Heart left ventricle (tissue), 16 donors: ENCODE measurements at regions not wholly inside any gene's neighbourhood (a gene's known extent, or its start where the extent isn't known, plus 50 kb on each side); places are given as distances from the start of the nearest gene placed in this dataset.

Experiments
- ATAC-seq, 4 donors: fragments of 200-7000 bp; cut with Tn5 transposase; one replicate each; pipeline ENCODE4 v1.9.1; 2020 to 2022; ENCODE audit warnings: moderate library complexity in 4 of 4, mild to moderate bottlenecking in 3 of 4, moderate number of reproducible peaks in 1 of 4
- DNase-seq, 5 donors: peaks; one replicate each; pipeline ENCODE4 v3.0.0-alpha.2; 2020
- H3K27ac ChIP-seq, 12 donors: fragments of 200-600 bp; sonication (generic) in 4 of 12; one replicate each; pipeline versions ENCODE4 v1.5.0 to v1.8.0; 2016 to 2022; ENCODE audit warnings: mild to moderate bottlenecking in 2 of 12
- H3K27me3 ChIP-seq, 9 donors: fragments of 200-600 bp; sonication (generic) in 2 of 9; one replicate each; pipeline versions ENCODE4 v1.5.1 to v1.8.0; 2016 to 2022; ENCODE audit warnings: mild to moderate bottlenecking in 3 of 9
- H3K36me3 ChIP-seq, 9 donors: fragments of 200-600 bp; sonication (generic) in 2 of 9; one replicate each; pipeline versions ENCODE4 v1.5.0 to v1.8.0; 2018 to 2022; ENCODE audit warnings: mild to moderate bottlenecking in 2 of 9
- H3K4me1 ChIP-seq, 12 donors: fragments of 200-600 bp; sonication (generic) in 4 of 12; one replicate each; pipeline versions ENCODE4 v1.5.0 to v1.8.0; 2016 to 2022; ENCODE audit warnings: mild to moderate bottlenecking in 3 of 12
- H3K4me3 ChIP-seq, 12 donors: fragments of 200-600 bp; sonication (generic) in 4 of 12; one replicate each; pipeline versions ENCODE4 v1.5.0 to v1.8.0; 2017 to 2022; ENCODE audit warnings: mild to moderate bottlenecking in 9 of 12, moderate library complexity in 4 of 12
- H3K9me3 ChIP-seq, 12 donors: fragments of 200-600 bp; sonication (generic) in 4 of 12; one replicate each; pipeline versions ENCODE4 v1.5.0 to v1.8.0; 2016 to 2022; ENCODE audit warnings: mild to moderate bottlenecking in 1 of 12
- CTCF ChIP-seq, 12 donors: fragments of 200-600 bp; sonication (generic) in 4 of 12; IDR thresholded peaks; one replicate each; pipeline versions ENCODE4 v1.5.0 to v1.8.0; 2018 to 2022; ENCODE audit warnings: antibody characterized with exemption in 12 of 12, mild to moderate bottlenecking in 5 of 12
- POLR2A ChIP-seq, 2 donors: fragments of 450-650 bp; IDR thresholded peaks; one replicate each; pipeline ENCODE4 v1.6.1; 2017; ENCODE audit warnings: antibody characterized with exemption in 2 of 2, mild to moderate bottlenecking in 2 of 2, moderate library complexity in 2 of 2
- WGBS, 4 donors: extraction: QIAGEN DNeasy Blood & Tissue Kit in 2 of 4; methylation state at CpG; one replicate each; pipeline versions ENCODE4 v1.1.5 to v1.1.7; 2013 to 2018; 5-methylcytosine and 5-hydroxymethylcytosine counted together
- intact Hi-C, 10 donors: fragments of 100-400 bp; cut with DNase I; formaldehyde crosslinking; loops; one replicate each; pipeline versions ENCODE4 v1.11.1 to v1.14.2; 2022
- donor health status: ischemic (EF 13 %, LVEDD 7.1; RV severe dilation, severe dysfunction).
- donor health status: healthy with polysubstance abuse.
- donor health status: DM: no; HTN: yes; CAD: no.
- donor health status: DM: no; HTN: no; CAD: no.
- donor health status: ischemic (EF 25% LVEDD 6.9; RV normal size, moderate dysfunction).
- donor health status: ischemic (EF 25% LVEDD 5.7; RV mildly dilated, moderate dysfunction).
- donor health status: healthy.
- donor health status: DM: yes; HTN: yes; CAD: no.
- donor health status: ischemic (EF 35%, LVEDD 5.7; RV mildly dilated, moderate dysfunction).
- donor health status: nonischemic (EF 11% LVEDD 7.7; RV severe dilation, severe dysfunction).
- donor health status: DM: yes; HTN: yes; CAD: no.
- donor health status: PGD.
- donor health status: ischemic (EF 29% LVEDD 5.4; RV normal size, mild dysfunction).
- donor health status: nonischemic (EF 23%, LVEDD 6.1; RV moderate dilation, normal function).

DNA sequence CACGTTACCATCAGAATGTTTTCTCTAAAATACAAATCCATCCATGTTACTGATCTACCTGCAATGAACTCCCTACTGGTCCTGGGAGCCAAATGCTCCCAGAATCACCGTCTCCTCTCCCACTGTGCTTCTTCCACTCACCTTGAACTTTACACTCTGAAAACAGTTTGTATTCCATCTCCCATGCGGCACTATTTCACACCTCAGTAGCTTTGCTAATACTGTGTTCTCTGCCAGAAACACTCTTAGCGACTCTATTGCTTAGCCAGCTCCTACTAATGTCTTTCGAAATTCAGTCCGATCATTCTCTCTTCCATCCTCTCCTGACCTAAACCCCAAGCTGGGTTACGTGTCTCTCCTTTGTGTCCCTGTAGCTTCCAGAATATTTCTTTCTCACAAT is 284.4 kb upstream of the DUSP10 start:
- H3K27me3 ChIP-seq: no peaks in the 10 kb centered on the region
- no peaks in the 10 kb centered on the region for H3K4me1 ChIP-seq
- intact Hi-C loops: no loop called here
- WGBS, 4 donors: 81 to 92% (median 88%) methylated on average over 7 of the region's 7 CpGs
- H3K36me3 ChIP-seq: no peaks in the 10 kb centered on the region
- DNase-seq (no peak), ATAC-seq (no peak)
- no peak overlapping the region for H3K27ac ChIP-seq
- no peak overlapping the region for H3K4me3 ChIP-seq
- H3K9me3 ChIP-seq: no peaks in the 10 kb centered on the region
- no peak for TF ChIP-seq POLR2A (IDR thresholded peaks at IDR 0.05)

DNA sequence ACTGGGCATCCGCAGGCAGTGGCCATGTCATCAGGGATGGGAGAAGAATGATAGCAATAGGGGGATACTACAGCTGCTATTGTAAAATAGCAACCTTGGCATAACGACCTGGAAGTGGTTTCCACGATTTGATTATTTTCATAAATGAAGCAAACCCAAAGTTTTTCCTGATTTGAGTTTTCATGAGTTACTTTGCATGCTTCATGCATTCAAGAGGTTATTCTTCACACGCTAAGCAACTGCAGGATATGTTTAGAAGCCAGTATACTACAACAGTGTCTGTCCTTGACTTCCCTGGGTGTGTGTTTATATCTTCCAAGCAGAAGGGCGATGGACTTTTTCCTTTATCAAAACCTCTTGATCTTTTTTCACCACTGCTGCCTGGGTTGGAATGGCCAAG is 281.1 kb upstream of the DUSP10 start:
- H3K4me1 ChIP-seq: peaks cover 0 to 6% (median 0%) of the 10 kb centered on the region in 12 donors
- TF ChIP-seq POLR2A (IDR thresholded peaks at IDR 0.05) (no peak), CTCF (IDR thresholded peaks at IDR 0.05) (no peak)
- intact Hi-C loops: no loop called here
- H3K4me3 ChIP-seq: no peak overlapping the region
- H3K9me3 ChIP-seq: no peaks in the 10 kb centered on the region
- no peaks in the 10 kb centered on the region for H3K36me3 ChIP-seq
- no peak for DNase-seq
- no peaks in the 10 kb centered on the region for H3K27me3 ChIP-seq
- no peak for ATAC-seq
- WGBS, 4 donors: 79 to 93% (median 90%) methylated on average over 5 of the region's 5 CpGs
- H3K27ac ChIP-seq: no peak overlapping the region

DNA sequence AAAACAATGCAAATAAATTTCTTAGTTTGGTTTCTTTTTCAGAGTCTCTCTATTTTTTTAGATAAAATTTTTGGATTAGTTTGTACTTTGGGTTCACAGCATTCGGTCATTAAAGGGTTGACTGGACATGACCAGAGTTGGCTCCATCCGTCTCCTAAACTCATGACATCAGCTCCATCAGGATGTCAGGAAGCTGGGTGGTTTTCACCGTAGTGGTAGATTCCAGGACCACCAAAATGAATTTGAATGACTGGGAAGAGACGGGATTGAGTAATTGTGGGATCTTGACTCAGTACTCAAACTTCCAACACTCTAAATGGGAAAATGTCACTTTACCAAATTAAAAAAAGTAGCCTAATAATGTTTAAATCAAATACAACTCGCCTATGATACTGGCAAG is 279.2 kb upstream of the DUSP10 start:
- intact Hi-C loops: no loop called here
- ATAC-seq (peak in 1 of 4 donors; percentile 75), DNase-seq (no peak)
- 44 to 61% (median 56%) methylated on average over 5 of the region's 5 CpGs for WGBS, 4 donors
- no peaks in the 10 kb centered on the region for H3K27me3 ChIP-seq
- TF ChIP-seq POLR2A (IDR thresholded peaks at IDR 0.05) (no peak), CTCF (IDR thresholded peaks at IDR 0.05) (no peak)
- no peaks in the 10 kb centered on the region for H3K9me3 ChIP-seq
- H3K27ac ChIP-seq: peak overlapping the region in 1 of 12 donors; percentile 10
- H3K36me3 ChIP-seq: no peaks in the 10 kb centered on the region
- peaks cover 0 to 6% (median 0%) of the 10 kb centered on the region in 12 donors for H3K4me1 ChIP-seq
- H3K4me3 ChIP-seq: no peak overlapping the region

DNA sequence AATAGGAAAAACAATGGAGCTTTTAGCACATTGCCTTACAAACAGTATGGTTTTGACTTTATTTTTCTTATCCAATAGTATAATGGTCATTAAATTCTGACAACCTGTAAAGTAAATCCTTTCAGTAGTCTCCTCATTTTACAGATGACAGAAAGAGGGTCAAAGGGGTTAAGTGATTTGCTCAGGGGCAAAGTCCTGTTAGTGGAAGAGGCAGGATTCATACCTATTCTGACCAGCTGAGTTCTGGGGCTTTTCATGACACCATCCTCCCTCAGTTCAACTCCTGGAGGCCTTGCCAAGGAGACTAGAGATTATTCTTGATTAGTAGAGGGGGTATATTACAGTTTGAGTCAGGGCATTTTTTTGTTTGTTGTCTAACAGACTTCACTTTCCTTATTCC is 278.7 kb upstream of the DUSP10 start:
- TF ChIP-seq POLR2A (IDR thresholded peaks at IDR 0.05): no peak
- no peak for TF ChIP-seq CTCF (IDR thresholded peaks at IDR 0.05)
- H3K9me3 ChIP-seq: no peaks in the 10 kb centered on the region
- no peak for DNase-seq
- H3K4me3 ChIP-seq: no peak overlapping the region
- no peak for ATAC-seq
- H3K27me3 ChIP-seq: no peaks in the 10 kb centered on the region
- peaks cover 0 to 6% (median 0%) of the 10 kb centered on the region in 12 donors for H3K4me1 ChIP-seq
- no peak overlapping the region for H3K27ac ChIP-seq
- intact Hi-C loops: no loop called here
- H3K36me3 ChIP-seq: no peaks in the 10 kb centered on the region

GRCh38 chr1:222019029-222019428 is 277.1 kb upstream of the DUSP10 start:
- TF ChIP-seq POLR2A (IDR thresholded peaks at IDR 0.05) (no peak), CTCF (IDR thresholded peaks at IDR 0.05) (no peak)

More at GRCh38 chr1:222019029-222019428, 277.1 kb upstream of the DUSP10 start:
- DNase-seq (no peak), ATAC-seq (no peak)
- Histone ChIP-seq H3K4me3 (no peak overlapping the region), H3K27ac (no peak overlapping the region), H3K4me1 (peaks cover 0 to 6% (median 0%) of the 10 kb centered on the region in 12 donors), H3K9me3 (no peaks in the 10 kb centered on the region), H3K27me3 (no peaks in the 10 kb centered on the region), H3K36me3 (no peaks in the 10 kb centered on the region)
- 46 to 61% (median 52%) methylated on average over 3 of the region's 3 CpGs for WGBS, 4 donors
- intact Hi-C loops: loop anchor here in 2 of 10 donors (10.0 kb wide), 1 partner anchor 274 kb away; the partner anchor contains the start of gene DUSP10 (in 2 of the 2)
